ENCODE measurements at regions not wholly inside any gene's neighbourhood (a gene's known extent, or its start where the extent isn't known, plus 50 kb on each side); places are given as distances from the start of the nearest gene placed in this dataset.

GRCh38 chr6:22021966-22022365, 274.9 kb downstream of the PRL start:
- H3K9me2 ChIP-seq (ENCODE audit: low read depth, low read length), result no peaks in the 10 kb centered on the region
- no peaks in the 10 kb centered on the region for H3K79me2 ChIP-seq (ENCODE audit: insufficient read depth, low read length)
- H3K4me3 ChIP-seq (ENCODE audit: low read depth, low read length, poor library complexity, severe bottlenecking), result no peak overlapping the region
- H3K27me3 ChIP-seq (ENCODE audit: insufficient read depth, low read length), result no peaks in the 10 kb centered on the region
- H3K4me1 ChIP-seq (ENCODE audit: insufficient read depth, low read length, severe bottlenecking), result peaks cover 35% of the 10 kb centered on the region
- no peaks in the 10 kb centered on the region for H4K20me1 ChIP-seq (ENCODE audit: insufficient read depth, low read length)
- H3K27ac ChIP-seq (ENCODE audit: low read depth, low read length, poor library complexity, severe bottlenecking), result no peak overlapping the region
- H3F3A ChIP-seq (ENCODE audit: insufficient read depth, low read length), result no peaks in the 10 kb centered on the region
- H2AFZ ChIP-seq (ENCODE audit: low read length), result no peak overlapping the region
- H3K4me2 ChIP-seq (ENCODE audit: low read length), result no peak overlapping the region
- H3K9ac ChIP-seq (ENCODE audit: low read length), result no peak overlapping the region
- TF ChIP-seq CTCF (IDR thresholded peaks at IDR 0.05; ENCODE audit: low read length), result no peak
- no peak for TF ChIP-seq EZH2 (IDR thresholded peaks at IDR 0.05; ENCODE audit: borderline replicate concordance, low read length)
- H3K36me3 ChIP-seq (ENCODE audit: insufficient read depth, low read length), result no peaks in the 10 kb centered on the region
- H3K9me3 ChIP-seq (ENCODE audit: low read length), result no peaks in the 10 kb centered on the region

GRCh38 chr6:22023937-22024336, 272.9 kb downstream of the PRL start:
- H3K9me2 ChIP-seq (ENCODE audit: low read depth, low read length), result no peaks in the 10 kb centered on the region
- H3K79me2 ChIP-seq (ENCODE audit: insufficient read depth, low read length), result no peaks in the 10 kb centered on the region
- H4K20me1 ChIP-seq (ENCODE audit: insufficient read depth, low read length), result no peaks in the 10 kb centered on the region
- H3K4me1 ChIP-seq (ENCODE audit: insufficient read depth, low read length, severe bottlenecking), result peaks cover 55% of the 10 kb centered on the region
- no peaks in the 10 kb centered on the region for H3K27me3 ChIP-seq (ENCODE audit: insufficient read depth, low read length)
- no peak overlapping the region for H3K27ac ChIP-seq (ENCODE audit: low read depth, low read length, poor library complexity, severe bottlenecking)
- H3K9me3 ChIP-seq (ENCODE audit: low read length), result no peaks in the 10 kb centered on the region
- H3F3A ChIP-seq (ENCODE audit: insufficient read depth, low read length), result no peaks in the 10 kb centered on the region
- no peak overlapping the region for H3K9ac ChIP-seq (ENCODE audit: low read length)
- no peak overlapping the region for H3K4me2 ChIP-seq (ENCODE audit: low read length)
- no peaks in the 10 kb centered on the region for H3K36me3 ChIP-seq (ENCODE audit: insufficient read depth, low read length)
- H3K4me3 ChIP-seq (ENCODE audit: low read depth, low read length, poor library complexity, severe bottlenecking), result no peak overlapping the region
- TF ChIP-seq EZH2 (IDR thresholded peaks at IDR 0.05; ENCODE audit: borderline replicate concordance, low read length) (no peak), CTCF (IDR thresholded peaks at IDR 0.05; ENCODE audit: low read length) (no peak)
- 0 out of 2 replicates have a peak overlapping the region, but pooled peaks have one; percentile 42 for H2AFZ ChIP-seq (ENCODE audit: low read length)

- Histone ChIP-seq H4K20me1 (ENCODE audit: insufficient read depth, low read length) (no peaks in the 10 kb centered on the region), H3K4me1 (ENCODE audit: insufficient read depth, low read length, severe bottlenecking) (peaks cover 64% of the 10 kb centered on the region), H3K27me3 (ENCODE audit: insufficient read depth, low read length) (no peaks in the 10 kb centered on the region), H3K4me2 (ENCODE audit: low read length) (peak overlapping the region; percentile 34), H3K36me3 (ENCODE audit: insufficient read depth, low read length) (no peaks in the 10 kb centered on the region), H3F3A (ENCODE audit: insufficient read depth, low read length) (no peaks in the 10 kb centered on the region), H3K9ac (ENCODE audit: low read length) (peak overlapping the region; percentile 51), H3K27ac (ENCODE audit: low read depth, low read length, poor library complexity, severe bottlenecking) (peak overlapping the region; percentile 88), H3K4me3 (ENCODE audit: low read depth, low read length, poor library complexity, severe bottlenecking) (peak overlapping the region; percentile 27), H2AFZ (ENCODE audit: low read length) (no peak overlapping the region), H3K9me3 (ENCODE audit: low read length) (no peaks in the 10 kb centered on the region), H3K79me2 (ENCODE audit: insufficient read depth, low read length) (no peaks in the 10 kb centered on the region), H3K9me2 (ENCODE audit: low read depth, low read length) (no peaks in the 10 kb centered on the region)
- TF ChIP-seq CTCF (IDR thresholded peaks at IDR 0.05; ENCODE audit: low read length) (no peak), EZH2 (IDR thresholded peaks at IDR 0.05; ENCODE audit: borderline replicate concordance, low read length) (no peak)
Measured at GRCh38 chr6:22024973-22025467, 271.8 kb downstream of the PRL start.

All from OCI-LY1 (cell line).